DMS114 treated with DMSO at 0.1 percent for 48 hours (cell line): ENCODE measurements at regions not wholly inside any gene's neighbourhood (a gene's known extent, or its start where the extent isn't known, plus 50 kb on each side); places are given as distances from the start of the nearest gene placed in this dataset.

Experiments used
- DNase-seq: peaks from one replicate; lab custom pipeline; 2025; ENCODE audit not compliant: unreplicated experiment; lab: John Stamatoyannopoulos, UW

DNA sequence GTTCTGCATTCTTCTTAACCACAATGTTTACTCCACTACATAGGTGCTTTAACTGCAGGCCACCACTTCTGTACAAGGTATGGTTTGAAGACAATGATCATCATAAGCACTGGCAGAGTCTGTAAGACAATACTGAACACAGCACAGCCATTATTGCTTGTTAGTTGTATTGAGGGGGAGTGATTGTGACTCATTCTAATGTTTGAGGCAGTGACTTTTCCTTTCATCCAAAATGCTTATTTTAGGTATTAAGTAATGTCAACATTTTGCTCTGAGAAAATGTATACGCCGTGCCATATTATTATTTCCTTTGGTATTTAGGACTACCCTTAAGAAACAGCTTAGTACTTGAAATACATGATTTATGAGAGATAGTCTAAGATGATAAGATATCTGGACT, 618.2 kb upstream of the ZNF717 start:
- no peak for DNase-seq

DNA sequence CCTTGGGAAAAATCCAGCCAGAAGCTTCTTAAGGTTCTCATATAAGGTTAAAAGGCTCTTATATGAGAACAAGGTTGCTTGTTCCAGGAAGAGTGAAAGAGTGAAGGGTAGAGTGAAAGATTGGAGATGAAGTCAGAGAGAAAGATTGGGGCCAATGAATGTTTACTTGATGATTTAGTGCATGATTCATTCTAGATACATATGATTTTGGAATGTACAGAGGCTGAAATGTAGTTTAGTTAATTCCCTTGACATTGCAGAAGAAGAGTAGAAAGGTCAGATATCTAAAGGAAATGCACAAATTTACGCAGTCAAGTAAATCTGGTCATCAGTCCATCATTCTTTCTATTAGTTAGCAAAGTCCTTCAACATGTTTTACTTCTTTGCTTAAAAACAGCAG, 619.8 kb upstream of the ZNF717 start:
- DNase-seq = no peak

GRCh38 chr3:76410762-76411281, 625.5 kb upstream of the ZNF717 start:
- no peak for DNase-seq

- DNase-seq = no peak
Observed at GRCh38 chr3:76415384-76415783, 624.5 kb upstream of the ROBO2 start.

DNA sequence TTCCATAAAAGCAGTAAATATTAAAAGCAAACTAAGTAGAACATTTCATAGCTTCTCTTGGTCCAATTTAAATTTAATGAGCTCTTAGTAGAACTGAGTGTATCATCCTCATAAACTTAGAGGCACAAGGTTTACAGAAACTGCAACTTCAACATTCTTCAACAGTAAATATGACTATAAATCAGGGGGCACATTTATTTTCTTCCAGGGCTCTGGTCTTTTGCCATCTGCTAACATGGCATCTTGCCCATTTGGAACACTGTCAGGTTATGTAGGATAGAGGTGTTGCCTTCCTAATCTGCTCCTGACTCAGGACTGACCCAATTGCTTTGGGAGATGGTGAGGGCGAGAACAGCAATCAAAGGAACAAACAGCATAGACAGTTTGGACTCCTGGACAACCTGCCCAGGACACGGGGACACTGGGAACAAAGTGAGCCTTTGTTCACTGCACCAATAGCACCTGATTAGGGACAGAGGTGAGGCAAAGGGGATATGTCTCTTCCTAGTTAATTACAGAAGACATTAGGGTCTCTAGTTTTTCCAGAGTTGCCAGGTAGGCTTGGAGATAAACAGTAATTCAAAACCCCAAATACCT, 610.2 kb upstream of the ROBO2 start:
- DNase-seq = no peak

- DNase-seq = no peak
Observed at GRCh38 chr3:76432396-76432795, 607.5 kb upstream of the ROBO2 start.

- DNase-seq = no peak
Observed at GRCh38 chr3:76436894-76437293, 603.0 kb upstream of the ROBO2 start.

DNA sequence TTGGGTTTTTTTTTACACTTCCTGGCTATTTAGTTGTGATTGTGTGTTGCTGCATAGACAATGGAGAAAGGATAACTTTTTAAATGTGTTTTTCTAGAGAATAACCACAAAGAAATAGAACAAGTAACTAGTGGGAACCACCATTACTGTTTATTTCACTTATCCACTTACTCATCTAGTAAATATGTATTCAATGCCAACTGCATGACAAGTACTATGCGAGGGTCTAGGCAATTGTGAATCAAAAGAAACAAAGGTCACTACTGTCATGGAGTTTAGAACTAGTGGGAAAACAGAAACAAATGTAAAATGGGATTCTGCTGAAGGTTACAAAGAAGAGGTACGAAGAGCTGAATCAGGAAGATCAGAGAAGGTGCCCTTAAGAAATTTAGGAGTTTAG, 600.9 kb upstream of the ROBO2 start:
- no peak for DNase-seq

DNA sequence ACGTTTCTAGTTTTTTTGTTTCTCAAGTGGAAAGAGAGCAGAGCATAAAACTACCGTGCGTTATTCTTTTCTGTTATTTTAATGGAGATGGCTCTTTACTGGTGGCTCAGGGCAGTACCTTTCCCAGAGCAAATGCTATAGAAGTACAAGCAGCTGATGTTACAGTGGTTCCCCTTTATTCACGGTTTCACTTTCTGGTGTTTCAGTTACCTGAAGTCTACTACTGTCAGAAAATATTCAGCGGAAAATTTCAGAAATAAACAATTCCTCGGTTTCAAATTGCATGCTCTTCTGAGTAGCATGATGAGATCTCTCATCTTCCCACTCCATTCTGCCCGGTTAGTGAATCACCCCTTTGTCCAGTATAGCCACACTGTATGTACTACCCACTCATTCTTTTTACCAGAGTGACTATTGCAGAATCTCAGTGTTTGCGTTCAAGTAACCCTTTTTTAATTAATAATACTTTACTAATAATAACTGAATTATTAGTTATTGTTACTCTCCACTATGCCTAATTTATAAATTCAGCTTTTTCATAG, 597.5 kb upstream of the ROBO2 start:
- no peak for DNase-seq

DNA sequence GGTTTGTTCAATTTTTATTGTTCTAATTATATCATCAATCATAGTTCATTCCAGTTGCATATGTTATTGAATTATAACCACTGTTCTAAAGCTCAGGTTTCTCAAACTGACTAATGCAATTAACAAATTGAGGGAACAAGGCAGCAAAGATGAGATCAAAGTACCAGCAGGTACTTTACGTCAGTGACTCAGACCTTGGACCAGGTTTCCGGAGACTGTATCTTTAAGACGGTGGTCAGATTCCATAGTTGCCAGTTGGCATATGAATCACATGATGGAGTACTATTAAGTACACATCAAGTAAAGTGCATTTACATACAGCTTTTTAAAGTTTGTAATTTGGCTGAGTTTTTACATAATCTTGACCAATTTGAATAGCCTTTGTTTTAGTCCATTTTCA, 583.6 kb upstream of the ROBO2 start:
- no peak for DNase-seq

DNA sequence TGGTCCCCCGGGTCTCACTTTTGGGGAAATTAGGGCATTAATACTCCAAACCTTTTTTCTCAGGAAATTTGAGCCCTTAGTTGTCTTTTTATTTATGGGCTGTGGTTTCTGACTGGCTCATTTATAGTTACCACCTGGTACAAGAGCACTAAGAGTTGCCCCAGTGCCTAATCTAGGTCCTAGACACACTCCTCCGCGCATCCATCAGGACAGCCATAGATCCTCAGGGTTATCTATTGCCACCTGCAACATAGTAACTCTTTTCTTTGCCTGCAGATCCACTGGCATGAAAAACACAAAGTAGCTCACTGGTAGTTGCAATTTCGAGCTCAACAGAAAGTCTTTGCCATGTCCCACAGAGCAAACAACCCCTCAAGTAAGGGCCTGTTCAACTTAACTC, 576.4 kb upstream of the ROBO2 start:
- DNase-seq = no peak

GRCh38 chr3:76470285-76470684, 569.6 kb upstream of the ROBO2 start:
- no peak for DNase-seq

DNA sequence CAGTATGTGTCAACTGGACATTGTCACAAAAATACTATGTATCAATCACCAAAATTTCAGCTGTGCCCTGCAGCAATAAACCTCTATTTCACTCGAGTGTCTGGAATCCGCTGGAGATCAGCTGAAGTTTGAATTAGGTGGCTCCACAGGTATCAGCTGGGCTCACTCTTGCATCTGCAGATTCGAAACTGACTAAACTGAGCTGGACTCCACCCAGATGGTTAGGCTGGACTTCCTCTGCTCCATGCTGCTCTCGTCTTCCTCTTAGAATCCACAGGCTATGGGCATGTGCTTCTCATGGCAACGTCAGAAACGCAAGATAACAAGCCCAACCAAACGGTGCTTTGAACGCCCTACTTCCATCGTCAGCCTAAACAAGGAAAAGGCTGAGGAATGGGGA, 565.3 kb upstream of the ROBO2 start:
- no peak for DNase-seq

DNA sequence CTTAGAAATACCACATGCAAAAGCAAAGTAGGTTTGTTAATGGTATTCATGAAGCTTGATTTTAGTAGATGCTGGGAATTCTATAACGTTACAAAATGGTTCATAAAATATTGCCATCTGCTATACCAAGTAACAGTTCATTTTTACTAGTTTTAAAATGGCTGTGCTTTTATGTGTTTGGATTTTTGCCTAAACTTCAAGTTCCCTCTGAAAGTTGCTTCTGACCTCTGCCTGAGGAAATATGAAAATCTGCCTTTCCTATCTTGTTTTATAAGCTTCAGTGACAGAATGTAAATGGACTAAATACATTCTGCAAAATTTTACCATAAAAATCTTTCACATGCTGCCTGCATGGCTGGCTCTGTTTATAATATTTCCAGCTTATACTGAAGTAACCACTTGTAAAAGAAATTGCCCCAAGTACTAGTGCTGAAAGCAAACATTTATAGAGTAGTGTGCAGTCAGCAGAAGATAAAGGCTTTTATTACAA, 560.7 kb upstream of the ROBO2 start:
- DNase-seq = no peak

- DNase-seq = no peak
Observed at GRCh38 chr3:76482510-76482909, 557.4 kb upstream of the ROBO2 start.

DNA sequence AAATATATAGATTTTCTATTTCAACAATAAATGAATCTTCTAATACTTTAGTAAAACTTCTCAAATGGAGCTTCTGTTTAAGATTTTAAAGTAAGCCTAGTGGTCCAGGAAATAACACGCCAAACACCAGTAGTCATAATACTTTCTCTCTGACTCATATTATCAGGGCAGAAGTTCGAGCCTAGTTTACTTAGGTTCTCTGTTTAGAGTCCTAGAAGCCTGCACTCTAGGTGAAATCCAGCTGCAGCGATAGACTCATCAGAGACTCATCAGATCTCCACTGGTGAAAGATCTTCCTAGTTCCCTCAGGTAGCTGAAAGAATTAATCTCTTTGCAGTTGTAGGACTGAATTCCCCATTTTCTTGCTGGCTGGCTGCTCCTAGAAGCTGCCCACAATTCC, 552.5 kb upstream of the ROBO2 start:
- no peak for DNase-seq

DNA sequence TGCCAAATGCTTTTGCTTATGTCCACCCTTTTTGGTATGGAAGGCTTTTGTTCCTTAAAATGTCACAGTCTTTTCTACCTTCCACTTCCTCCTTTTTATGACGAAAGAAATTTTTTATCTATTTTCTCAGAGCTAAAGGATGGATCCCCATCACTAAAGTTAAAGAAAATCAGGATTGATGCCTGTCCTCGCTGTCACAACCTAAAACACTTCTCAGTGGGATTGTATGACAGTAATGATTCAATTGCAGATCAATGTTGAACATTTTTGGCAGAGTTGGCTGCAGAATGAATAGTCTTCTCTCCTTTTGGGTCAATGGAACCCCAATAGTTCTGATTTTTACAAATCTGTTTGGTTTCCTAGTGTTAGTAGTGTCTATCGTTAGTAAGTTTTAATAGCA, 549.8 kb upstream of the ROBO2 start:
- DNase-seq = no peak

DNA sequence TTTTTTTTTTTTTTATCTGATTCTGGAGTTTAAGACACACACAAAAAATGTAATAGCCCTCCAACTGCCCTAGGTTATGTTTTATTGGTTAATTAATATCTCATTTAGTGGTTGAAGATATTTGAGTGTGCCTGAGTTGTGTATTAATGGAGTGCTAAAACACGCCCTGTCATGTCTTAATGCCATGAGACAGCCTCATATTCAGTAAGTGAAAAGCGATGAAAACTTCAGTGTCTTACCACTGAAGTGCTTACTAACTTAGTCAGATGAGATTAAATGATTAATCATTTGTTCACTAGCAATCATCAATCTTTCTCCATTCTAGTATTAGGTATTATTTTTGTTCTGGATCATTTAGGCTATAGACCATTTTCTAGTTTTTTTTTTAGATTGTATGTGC, 544.7 kb upstream of the ROBO2 start:
- DNase-seq = no peak

DNA sequence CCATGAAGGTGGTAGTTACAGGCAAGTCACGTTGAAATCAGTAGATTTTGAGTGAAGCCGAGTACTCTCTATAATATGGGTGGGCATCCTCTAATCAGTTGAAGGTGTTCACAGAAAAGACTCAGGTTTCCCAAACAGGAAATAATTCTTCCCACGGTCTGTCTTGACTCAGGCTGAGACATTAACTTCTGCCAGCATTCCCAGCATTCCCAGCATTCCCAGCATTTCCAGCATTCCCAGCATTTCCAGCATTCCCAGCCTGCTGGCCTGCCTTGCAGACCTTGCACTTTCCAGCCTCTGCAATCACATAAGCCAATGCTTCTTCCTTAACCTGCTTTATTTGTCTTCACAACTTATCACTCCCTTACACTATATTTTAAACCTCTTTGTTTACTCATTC, 542.3 kb upstream of the ROBO2 start:
- no peak for DNase-seq

DNA sequence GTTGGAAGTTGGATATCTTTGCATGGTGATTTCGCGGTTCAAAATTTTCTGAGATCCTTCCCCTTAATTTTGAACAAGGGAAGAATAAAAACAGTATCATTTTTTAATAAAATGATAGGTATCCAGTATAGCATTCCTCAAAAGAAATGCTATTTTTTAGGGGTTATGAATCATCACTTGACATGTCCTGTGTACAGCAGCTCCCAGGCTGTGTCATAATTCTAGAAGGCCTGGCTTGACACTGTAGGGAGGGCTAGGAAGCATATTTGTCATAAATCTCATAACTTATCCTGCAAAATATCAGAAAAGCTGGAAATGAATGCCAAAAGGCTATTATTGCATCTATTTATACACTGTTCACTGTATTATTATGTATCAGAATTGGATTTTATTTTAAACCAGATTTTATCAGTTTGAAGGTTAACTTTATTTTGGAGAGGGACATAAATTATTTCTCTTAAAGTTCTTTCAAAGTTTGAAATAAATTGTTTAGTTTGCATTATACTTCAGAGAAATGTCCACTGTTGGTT, 539.1 kb upstream of the ROBO2 start:
- DNase-seq = no peak

DNA sequence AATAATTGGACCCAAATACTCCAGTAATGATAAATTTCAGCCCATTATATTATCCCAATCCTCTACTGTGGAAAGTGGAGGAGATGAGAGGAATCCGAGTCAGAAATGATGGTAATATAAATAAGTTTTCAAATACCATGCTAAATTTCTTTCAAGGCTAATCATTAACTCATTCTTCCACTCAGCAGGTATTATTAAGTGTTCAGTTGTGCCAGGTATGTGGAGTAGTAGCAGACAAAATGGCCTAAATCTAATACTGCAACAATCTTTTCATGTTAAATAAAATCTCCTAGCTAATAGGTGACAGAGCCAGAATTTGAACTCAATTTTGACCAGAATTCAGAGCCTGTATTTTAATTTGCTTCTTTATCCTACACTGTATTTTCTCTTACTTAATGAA, 538.6 kb upstream of the ROBO2 start:
- no peak for DNase-seq

- no peak for DNase-seq
Observed at GRCh38 chr3:76502076-76502475, 537.8 kb upstream of the ROBO2 start.
